Activated CD4-positive, alpha-beta T cell treated with anti-CD3 and anti-CD28 coated beads for 48 hours (primary cell): ENCODE measurements at regions not wholly inside any gene's neighbourhood (a gene's known extent, or its start where the extent isn't known, plus 50 kb on each side); places are given as distances from the start of the nearest gene placed in this dataset.
"Not testable (repeated sequence)": the region's sequence is repeated elsewhere in the genome, so short reads cannot be mapped to it uniquely, and the experiment has no call there.

Experiments used
- DNase-seq: peaks from one replicate; pipeline ENCODE4 v3.0.0-alpha.2; 2020

- no peak for DNase-seq
Observed at GRCh38 chr2:155502766-155503165, 804.3 kb downstream of the KCNJ3 start.

DNA sequence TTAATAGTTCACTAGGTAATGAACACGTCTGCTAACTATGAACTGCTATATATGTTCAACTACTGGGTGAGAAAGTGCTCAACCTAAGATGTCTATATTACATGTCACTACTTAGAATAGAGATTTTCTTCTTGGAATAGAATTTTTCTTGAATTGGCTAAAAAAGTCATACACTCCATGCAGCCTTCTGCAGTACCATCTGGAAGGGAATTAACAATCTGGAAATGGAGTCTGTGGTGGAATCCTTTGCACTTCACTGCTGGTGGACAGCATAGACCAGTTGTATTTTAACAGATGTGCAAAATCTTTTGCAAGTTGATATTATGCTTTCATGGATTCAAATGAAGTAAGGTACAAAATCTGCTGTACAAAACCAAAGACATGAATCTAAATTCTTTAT, 799.6 kb downstream of the KCNJ3 start:
- no peak for DNase-seq

- no peak for DNase-seq
Observed at GRCh38 chr2:155494744-155495143, 796.2 kb downstream of the KCNJ3 start.

GRCh38 chr2:155485141-155485842, 786.8 kb downstream of the KCNJ3 start:
- DNase-seq = no peak

GRCh38 chr2:155481141-155481540, 782.6 kb downstream of the KCNJ3 start:
- no peak for DNase-seq

GRCh38 chr2:155472018-155472417, 773.5 kb downstream of the KCNJ3 start:
- not testable (repeated sequence) for DNase-seq

GRCh38 chr2:155456222-155456621, 757.7 kb downstream of the KCNJ3 start:
- no peak for DNase-seq

GRCh38 chr2:155442755-155443372, 744.4 kb downstream of the KCNJ3 start:
- no peak for DNase-seq

DNA sequence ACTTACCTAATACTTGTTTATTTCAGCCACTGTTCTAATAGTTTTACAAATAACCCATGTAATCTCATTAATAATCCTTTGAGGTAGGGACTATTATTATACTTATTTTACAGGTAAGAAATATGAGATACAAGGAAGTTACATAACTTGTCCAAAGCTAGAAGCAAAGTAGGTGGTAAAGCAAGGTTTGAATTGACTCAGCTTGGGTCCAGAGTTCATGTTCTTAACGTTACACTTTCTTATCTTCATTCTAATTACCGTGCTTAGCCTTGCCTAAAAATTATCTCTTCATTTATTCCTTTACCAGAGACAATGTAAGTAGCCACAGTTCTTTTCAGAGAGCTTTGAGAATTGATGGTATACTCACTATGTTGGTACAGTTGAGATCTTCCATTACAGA, 743.6 kb downstream of the KCNJ3 start:
- no peak for DNase-seq

DNA sequence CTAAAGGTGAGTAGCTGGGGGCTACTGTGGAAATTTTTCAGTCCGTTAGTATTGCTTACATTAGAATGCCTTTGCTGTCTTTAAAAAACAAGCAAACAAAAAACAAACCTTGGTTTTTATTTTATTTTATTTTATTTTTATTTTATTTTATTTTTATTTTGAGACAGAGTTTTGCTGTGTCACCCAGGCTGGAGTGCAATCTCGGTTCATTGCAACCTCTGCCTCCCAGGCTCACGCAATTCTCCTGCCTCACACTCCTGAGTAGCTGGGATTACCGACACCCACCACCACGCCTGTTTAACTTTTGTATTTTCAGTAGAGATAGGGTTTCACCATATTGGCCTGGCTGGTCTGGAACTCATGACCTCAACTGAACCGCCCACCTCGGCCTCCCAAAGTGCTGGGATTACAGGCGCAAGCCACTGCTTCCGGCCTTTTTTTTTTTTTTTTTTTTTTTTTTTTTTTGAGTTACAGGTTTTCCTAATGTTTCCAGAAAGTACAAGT, 732.6 kb downstream of the KCNJ3 start:
- DNase-seq = no peak

- no peak for DNase-seq
Observed at GRCh38 chr2:155427470-155427869, 729.0 kb downstream of the KCNJ3 start.

GRCh38 chr2:155424518-155424917, 726.0 kb downstream of the KCNJ3 start:
- no peak for DNase-seq

DNA sequence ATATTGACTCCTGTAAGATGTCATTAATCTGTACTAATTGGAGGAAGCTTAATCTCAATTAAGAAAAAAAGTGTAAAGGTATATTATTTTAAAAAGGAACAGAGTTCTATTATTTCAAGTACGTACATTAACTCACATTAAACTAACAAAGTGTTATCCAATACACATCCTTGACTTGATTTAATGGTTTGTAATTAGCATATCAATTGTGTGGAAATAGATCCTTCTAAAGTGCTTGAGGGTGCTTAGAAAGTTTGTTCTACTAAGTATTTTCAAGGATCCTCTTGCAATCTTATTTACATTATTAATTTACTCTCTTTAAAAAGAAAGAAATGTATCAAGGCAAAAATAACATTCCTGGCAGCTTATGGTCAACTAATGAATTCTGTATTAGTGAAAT, 720.3 kb downstream of the KCNJ3 start:
- no peak for DNase-seq

DNA sequence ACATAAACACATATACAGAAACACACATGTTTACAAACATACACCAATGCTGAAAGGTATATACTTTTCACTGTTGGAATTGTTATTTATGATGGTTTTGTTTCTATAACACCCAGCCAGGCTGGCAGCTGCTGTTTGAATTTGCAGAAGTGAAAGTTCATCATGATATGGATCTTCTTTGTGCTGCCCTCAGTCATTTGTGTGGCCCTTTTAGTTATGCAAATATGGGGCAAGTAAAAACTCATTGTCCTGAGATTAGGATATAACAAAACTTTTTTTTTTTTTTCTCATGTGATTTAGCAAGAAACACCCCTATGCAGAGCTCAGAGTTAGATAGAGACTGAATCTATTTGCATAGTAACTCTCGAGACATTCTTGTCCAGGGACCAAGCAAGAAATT, 714.1 kb downstream of the KCNJ3 start:
- no peak for DNase-seq

GRCh38 chr2:155404433-155405002, 706.0 kb downstream of the KCNJ3 start:
- no peak for DNase-seq

DNA sequence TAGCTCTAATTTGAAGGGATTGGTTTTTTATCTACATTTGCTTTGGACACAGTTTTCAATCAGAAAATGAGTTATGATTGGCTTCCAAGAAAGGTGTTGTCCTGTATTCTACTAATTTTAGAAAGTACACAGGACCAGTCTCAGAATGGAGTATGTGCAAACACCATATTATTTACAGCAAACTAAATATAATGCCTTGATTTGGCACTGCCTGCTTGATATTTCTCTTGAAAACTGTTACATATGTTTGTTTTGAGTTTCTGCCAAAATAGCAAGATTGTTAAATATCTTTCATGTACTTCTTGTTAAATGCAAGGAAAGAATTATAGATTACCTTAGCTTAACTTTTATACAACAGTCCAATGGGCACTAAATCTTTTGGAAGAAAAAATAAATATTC, 694.9 kb downstream of the KCNJ3 start:
- DNase-seq = no peak

GRCh38 chr2:155391613-155392130, 693.2 kb downstream of the KCNJ3 start:
- DNase-seq = no peak

DNA sequence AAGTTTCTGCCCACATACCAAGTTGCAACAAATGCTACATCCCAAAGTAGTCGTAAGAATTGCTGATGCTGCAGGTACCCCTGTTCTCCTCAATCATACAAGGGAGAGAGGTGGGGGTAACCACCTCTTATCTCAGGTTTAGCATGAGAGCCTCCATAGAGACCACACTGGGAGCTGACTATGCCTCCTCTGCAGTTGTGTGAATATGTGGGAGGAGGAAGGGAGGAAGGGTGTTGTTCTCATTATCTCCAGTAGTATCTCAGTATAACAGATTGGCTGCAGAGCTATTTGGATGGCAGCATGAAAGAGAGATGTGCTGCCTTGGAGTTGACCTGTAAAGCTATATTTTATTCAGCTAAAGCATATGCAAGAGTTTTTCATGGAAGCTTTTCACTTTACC, 690.7 kb downstream of the KCNJ3 start:
- no peak for DNase-seq

- DNase-seq = no peak
Observed at GRCh38 chr2:155384555-155385123, 686.1 kb downstream of the KCNJ3 start.

GRCh38 chr2:155382776-155383175, 684.3 kb downstream of the KCNJ3 start:
- DNase-seq = no peak

DNA sequence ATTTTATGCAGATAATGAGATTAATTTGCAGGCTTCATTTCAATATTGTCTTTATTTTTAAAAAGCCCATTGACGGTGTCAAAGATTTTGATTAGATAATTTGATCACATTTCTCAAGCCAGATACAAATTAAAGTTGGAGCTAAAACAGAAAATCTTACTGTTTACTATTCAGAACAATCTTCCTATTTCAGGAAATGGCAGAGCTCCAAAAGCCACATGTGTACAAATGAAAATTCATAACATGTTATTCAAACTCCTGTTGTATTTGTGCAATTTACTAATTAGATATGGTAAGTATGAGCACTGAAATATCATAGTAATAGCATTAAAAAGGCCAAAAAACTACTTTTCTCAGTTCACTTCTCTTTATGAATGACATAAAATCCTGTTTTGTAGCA, 682.9 kb downstream of the KCNJ3 start:
- DNase-seq = no peak

- no peak for DNase-seq
Observed at GRCh38 chr2:155379494-155379893, 681.0 kb downstream of the KCNJ3 start.

GRCh38 chr2:155377931-155378444, 679.5 kb downstream of the KCNJ3 start:
- DNase-seq = no peak

GRCh38 chr2:155377266-155377680, 678.8 kb downstream of the KCNJ3 start:
- no peak for DNase-seq
